Keratinocyte (primary cell): ENCODE measurements at regions not wholly inside any gene's neighbourhood (a gene's known extent, or its start where the extent isn't known, plus 50 kb on each side); places are given as distances from the start of the nearest gene placed in this dataset.

Source experiments
- EZH2 ChIP-seq: IDR thresholded peaks from one replicate; pipeline ENCODE4 v1.6.1; 2012; ENCODE audit warnings: inconsistent platforms, mild to moderate bottlenecking, low read length, moderate library complexity
- TF ChIP-seq, protein P1 (sequence below), 3 experiments: IDR thresholded peaks in 1 of 3; conservative IDR thresholded peaks in 1 of 3; optimal IDR thresholded peaks in 1 of 3; 2 replicates in 2 of 3; 3 replicates in 1 of 3; pipeline versions ENCODE3 to v1.5.1; 2011; ENCODE audit warnings: low read length in 3 of 3, mild to moderate bottlenecking in 3 of 3, moderate library complexity in 2 of 3, control low read depth in 1 of 3, inconsistent platforms in 1 of 3; ENCODE audit not compliant: insufficient read depth in 2 of 3; ENCODE audit errors: extremely low read depth in 1 of 3

DNA sequence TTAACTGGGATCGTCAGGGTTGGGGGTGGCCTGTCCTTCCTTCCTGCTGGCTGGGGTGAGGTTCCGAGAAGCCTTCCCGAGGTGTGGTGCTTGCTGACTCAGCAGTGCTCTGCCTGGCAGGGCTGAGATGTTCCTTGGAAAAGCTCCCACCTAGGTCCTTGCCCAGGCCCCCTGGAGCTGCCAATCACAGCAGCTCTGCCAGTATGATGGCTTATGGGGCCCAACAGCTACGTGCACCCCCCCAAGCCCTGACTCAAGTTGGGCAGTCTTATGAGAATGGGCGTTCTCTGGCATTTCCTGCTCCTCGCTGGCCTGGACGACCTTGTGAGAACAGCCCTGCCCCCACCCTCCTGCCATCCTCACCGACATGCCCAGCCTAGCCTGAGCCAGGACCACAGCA, 292.2 kb upstream of the CRY1 start:
- TF ChIP-seq EZH2 = no peak
- TF ChIP-seq, protein P1, sequence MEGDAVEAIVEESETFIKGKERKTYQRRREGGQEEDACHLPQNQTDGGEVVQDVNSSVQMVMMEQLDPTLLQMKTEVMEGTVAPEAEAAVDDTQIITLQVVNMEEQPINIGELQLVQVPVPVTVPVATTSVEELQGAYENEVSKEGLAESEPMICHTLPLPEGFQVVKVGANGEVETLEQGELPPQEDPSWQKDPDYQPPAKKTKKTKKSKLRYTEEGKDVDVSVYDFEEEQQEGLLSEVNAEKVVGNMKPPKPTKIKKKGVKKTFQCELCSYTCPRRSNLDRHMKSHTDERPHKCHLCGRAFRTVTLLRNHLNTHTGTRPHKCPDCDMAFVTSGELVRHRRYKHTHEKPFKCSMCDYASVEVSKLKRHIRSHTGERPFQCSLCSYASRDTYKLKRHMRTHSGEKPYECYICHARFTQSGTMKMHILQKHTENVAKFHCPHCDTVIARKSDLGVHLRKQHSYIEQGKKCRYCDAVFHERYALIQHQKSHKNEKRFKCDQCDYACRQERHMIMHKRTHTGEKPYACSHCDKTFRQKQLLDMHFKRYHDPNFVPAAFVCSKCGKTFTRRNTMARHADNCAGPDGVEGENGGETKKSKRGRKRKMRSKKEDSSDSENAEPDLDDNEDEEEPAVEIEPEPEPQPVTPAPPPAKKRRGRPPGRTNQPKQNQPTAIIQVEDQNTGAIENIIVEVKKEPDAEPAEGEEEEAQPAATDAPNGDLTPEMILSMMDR (optimal IDR thresholded peaks at IDR 0.05 in 1 of 3, IDR thresholded peaks at IDR 0.05 in 1 of 3, conservative IDR thresholded peaks at IDR 0.05 in 1 of 3; ENCODE audit: extremely low read depth in 1 of 3, insufficient read depth in 2 of 3, low read length in 3 of 3) = no peak
